NCI-H524 treated with DMSO at 0.1 percent for 48 hours (cell line): ENCODE measurements at regions not wholly inside any gene's neighbourhood (a gene's known extent, or its start where the extent isn't known, plus 50 kb on each side); places are given as distances from the start of the nearest gene placed in this dataset.

Experiments used
- DNase-seq: peaks from one replicate; lab custom pipeline; 2025; lab: John Stamatoyannopoulos, UW

- DNase-seq = no peak
Measured at GRCh38 chr18:51726614-51727013, 529.1 kb upstream of the MEX3C start.

DNA sequence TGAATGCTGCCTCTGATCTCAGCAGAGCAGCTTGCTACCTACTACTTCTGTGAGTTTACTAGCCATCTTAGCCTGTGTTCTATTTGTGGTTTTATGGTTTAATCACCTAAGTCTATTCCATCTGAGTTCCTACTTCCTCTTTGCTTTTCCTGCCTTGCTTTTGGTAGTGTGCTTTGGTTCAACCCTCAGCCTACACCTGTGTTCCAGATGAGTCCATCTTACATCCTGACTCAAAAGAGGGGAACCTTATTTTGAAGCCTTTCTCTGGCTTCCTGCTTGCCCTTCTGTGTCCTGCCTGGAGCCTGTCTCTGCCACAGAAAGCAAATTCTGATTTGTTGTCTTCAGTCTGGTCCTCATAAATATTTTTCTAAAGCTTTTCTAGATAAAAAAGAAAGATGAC lies 530.3 kb upstream of the MEX3C start:
- DNase-seq = no peak

- DNase-seq = no peak
Measured at GRCh38 chr18:51731070-51731469, 533.6 kb upstream of the MEX3C start.

GRCh38 chr18:51734576-51734975 lies 537.1 kb upstream of the MEX3C start:
- DNase-seq = no peak

- no peak for DNase-seq
Measured at GRCh38 chr18:51739044-51739666, 541.7 kb upstream of the MEX3C start.

DNA sequence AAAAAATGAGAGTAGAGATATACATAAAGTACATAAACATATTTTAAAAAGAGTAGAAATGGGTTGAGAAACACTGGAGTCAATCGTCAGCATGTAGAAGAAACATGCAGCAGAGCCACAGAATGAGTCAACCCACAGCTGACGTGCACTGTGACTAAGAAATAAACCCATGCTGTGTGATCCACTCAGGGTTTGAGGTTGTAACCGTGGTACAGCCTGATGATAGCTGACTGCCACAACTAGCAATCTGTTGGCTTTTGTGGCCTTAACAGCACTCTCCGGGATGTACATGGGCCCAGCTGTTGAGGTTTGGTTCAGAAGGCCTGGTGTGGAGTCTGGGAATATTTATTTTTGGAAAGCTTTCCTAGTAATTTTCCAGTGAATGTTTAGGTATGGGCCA lies 554.4 kb upstream of the MEX3C start:
- no peak for DNase-seq

- no peak for DNase-seq
Measured at GRCh38 chr18:51753365-51754057, 556.0 kb upstream of the MEX3C start.

DNA sequence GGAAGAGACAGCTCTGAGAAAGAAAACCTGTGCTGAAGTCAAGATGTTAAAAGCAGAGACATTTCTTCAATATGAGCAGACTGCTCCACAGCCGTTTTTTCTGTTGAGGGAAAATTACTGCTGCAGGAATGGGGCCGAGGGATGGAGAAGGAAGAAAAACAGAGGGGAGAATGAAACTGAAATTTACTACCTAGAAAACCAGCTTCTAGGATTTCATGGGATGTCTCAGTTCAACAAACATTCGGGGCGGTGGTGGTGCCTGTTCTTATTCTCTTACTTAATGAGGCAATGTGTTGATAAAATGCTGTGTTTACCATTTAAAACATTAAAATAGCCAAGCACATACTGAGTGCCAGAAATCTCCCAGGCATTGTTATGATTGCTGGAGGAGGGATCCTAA lies 557.1 kb upstream of the MEX3C start:
- DNase-seq = no peak

DNA sequence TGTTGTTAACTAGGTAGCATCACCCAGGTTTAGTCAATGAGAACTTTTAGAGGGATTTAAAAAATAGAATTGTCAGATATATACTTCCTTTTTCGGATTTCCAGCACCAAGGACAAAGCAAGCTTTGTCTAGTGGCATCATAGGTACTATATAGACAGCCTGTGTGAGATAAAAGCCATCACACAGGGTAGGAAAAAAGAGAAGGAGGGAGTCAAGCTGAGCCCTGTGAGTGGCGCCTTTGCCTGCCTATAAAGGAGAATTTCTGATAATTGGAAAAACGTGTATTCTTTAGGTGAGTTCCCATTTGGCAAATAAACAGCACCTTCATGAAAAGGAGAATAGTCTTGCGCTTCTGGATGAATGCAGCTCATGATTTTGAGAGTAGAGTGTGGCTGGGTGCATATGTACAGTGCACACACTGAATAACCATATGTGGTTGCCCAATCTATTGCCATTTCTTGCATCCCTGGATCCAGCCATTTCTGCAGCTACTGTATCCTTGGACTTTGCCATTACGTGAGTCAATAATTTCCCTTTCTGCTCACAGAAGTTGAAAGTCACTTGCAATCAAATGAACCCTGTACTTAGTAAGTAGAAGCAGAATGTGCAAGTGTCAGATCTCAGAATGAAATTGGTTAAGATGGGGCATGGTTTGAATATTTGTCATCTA lies 559.9 kb upstream of the MEX3C start:
- no peak for DNase-seq

- no peak for DNase-seq
Measured at GRCh38 chr18:51762373-51762772, 564.9 kb upstream of the MEX3C start.

GRCh38 chr18:51765606-51766360 lies 568.3 kb upstream of the MEX3C start:
- peak; percentile 52 for DNase-seq

DNA sequence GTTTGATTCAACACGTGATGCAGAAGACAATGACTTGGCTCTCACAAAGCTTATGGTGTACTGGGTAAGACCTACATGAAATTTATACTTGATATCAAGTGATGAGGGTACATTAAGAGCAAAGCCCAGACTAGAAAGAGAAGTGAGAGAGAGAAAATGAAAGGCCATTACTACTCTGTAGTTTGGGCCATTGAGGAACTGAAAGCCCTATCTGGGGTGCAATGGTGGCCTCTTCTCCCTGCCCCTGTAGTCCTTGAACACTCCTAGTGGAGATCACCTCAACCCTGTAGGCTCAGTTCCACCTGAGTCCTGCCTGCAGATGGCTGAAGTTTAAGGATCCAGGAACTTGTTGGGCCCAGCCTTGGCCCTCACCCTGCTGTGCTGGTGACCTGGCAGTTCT lies 569.8 kb upstream of the MEX3C start:
- DNase-seq = no peak

GRCh38 chr18:51778115-51778514 lies 561.9 kb upstream of the DCC start:
- no peak for DNase-seq

DNA sequence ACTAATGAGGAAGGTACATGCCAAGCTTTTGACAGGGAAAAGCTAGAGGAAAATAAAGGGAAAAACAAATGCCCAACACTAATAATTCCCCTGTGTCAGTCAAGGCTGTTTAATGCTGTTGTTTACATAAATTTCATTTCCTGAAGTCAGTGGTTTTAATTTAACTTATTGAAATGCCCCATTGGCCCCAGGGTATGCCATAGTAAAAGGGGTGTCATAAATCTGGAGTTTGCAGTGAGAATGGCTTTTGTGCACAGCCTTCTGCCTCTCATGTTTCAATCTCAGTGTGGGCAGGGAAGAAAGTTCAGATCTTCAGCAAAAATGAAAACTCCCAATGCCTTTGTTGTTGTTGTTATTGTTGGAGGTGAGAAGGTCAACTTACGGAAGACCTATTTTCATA lies 550.1 kb upstream of the DCC start:
- DNase-seq = no peak

GRCh38 chr18:51801514-51801913 lies 538.5 kb upstream of the DCC start:
- DNase-seq = no peak

- DNase-seq = no peak
Measured at GRCh38 chr18:51802569-51803428, 537.2 kb upstream of the DCC start.

- no peak for DNase-seq
Measured at GRCh38 chr18:51807336-51807735, 532.7 kb upstream of the DCC start.

GRCh38 chr18:51811883-51812282 lies 528.1 kb upstream of the DCC start:
- no peak for DNase-seq

GRCh38 chr18:51813740-51814139 lies 526.3 kb upstream of the DCC start:
- DNase-seq = no peak

- no peak for DNase-seq
Measured at GRCh38 chr18:51821610-51822009, 518.4 kb upstream of the DCC start.

- DNase-seq = no peak
Measured at GRCh38 chr18:51824746-51825145, 515.3 kb upstream of the DCC start.

GRCh38 chr18:51833850-51834249 lies 506.1 kb upstream of the DCC start:
- DNase-seq = no peak
